ENCODE measurements at regions not wholly inside any gene's neighbourhood (a gene's known extent, or its start where the extent isn't known, plus 50 kb on each side); places are given as distances from the start of the nearest gene placed in this dataset.

- DNase-seq: no peak
Measured at GRCh38 chr9:115373710-115374045, 255.7 kb upstream of the TNC start.

GRCh38 chr9:115374724-115375268 is 256.8 kb upstream of the TNC start:
- DNase-seq: no peak

- DNase-seq: no peak
Measured at GRCh38 chr9:115378241-115378640, 260.3 kb upstream of the TNC start.

- no peak for DNase-seq
Measured at GRCh38 chr9:115378758-115379157, 260.8 kb upstream of the TNC start.

GRCh38 chr9:115379719-115380118 is 261.8 kb upstream of the TNC start:
- no peak for DNase-seq

GRCh38 chr9:115382865-115383264 is 264.9 kb upstream of the TNC start:
- no peak for DNase-seq

- no peak for DNase-seq
Measured at GRCh38 chr9:115385383-115386122, 267.6 kb upstream of the TNC start.

GRCh38 chr9:115386963-115387770 is 269.2 kb upstream of the TNC start:
- no peak for DNase-seq

- peak; percentile 25 for DNase-seq
Measured at GRCh38 chr9:115391168-115391825, 273.3 kb upstream of the TNC start.

- no peak for DNase-seq
Measured at GRCh38 chr9:115393976-115394775, 276.2 kb upstream of the TNC start.

GRCh38 chr9:115395511-115396021 is 277.6 kb upstream of the TNC start:
- peak; percentile 66 for DNase-seq

- DNase-seq: no peak
Measured at GRCh38 chr9:115396071-115396529, 278.1 kb upstream of the TNC start.

- no peak for DNase-seq
Measured at GRCh38 chr9:115397591-115398312, 279.8 kb upstream of the TNC start.

GRCh38 chr9:115398313-115398650 is 280.3 kb upstream of the TNC start:
- DNase-seq: no peak

GRCh38 chr9:115398996-115399395 is 281.0 kb upstream of the TNC start:
- no peak for DNase-seq

- DNase-seq: no peak
Measured at GRCh38 chr9:115400796-115401195, 282.8 kb upstream of the TNC start.

- no peak for DNase-seq
Measured at GRCh38 chr9:115401756-115402327, 283.9 kb upstream of the TNC start.

- no peak for DNase-seq
Measured at GRCh38 chr9:115403753-115404152, 285.8 kb upstream of the TNC start.

GRCh38 chr9:115404311-115404710 is 286.4 kb upstream of the TNC start:
- DNase-seq: no peak

- no peak for DNase-seq
Measured at GRCh38 chr9:115411516-115411915, 293.6 kb upstream of the TNC start.

GRCh38 chr9:115411993-115412452 is 294.1 kb upstream of the TNC start:
- DNase-seq: no peak

All from NCI-H510A treated with DMSO at 0.1 percent for 48 hours (cell line).